ENCODE measurements at regions not wholly inside any gene's neighbourhood (a gene's known extent, or its start where the extent isn't known, plus 50 kb on each side); places are given as distances from the start of the nearest gene placed in this dataset.

- in situ Hi-C loops (cut with MboI; ENCODE audit: low pct_unique_long_range_greater_than_20kb, low sequenced_read_pairs, unreplicated experiment) = loop anchor here (25.0 kb wide), 1 partner anchor 282 kb away; no protein-coding TSS in a partner anchor
- no peak for DNase-seq (ENCODE audit: low spot score)
- no peak for TF ChIP-seq CTCF (IDR thresholded peaks at IDR 0.05; ENCODE audit: extremely low read depth, insufficient read depth, missing control alignments)
Measured at GRCh38 chr4:170580651-170581050, 490.9 kb upstream of the AADAT start.

- in situ Hi-C loops (cut with MboI; ENCODE audit: low pct_unique_long_range_greater_than_20kb, low sequenced_read_pairs, unreplicated experiment) = no loop called here
- TF ChIP-seq CTCF (IDR thresholded peaks at IDR 0.05; ENCODE audit: extremely low read depth, insufficient read depth, missing control alignments) = no peak
- no peak for DNase-seq (ENCODE audit: low spot score)
Measured at GRCh38 chr4:170538821-170539473, 449.2 kb upstream of the AADAT start.

- DNase-seq (ENCODE audit: low spot score) = no peak
- in situ Hi-C loops (cut with MboI; ENCODE audit: low pct_unique_long_range_greater_than_20kb, low sequenced_read_pairs, unreplicated experiment) = no loop called here
- TF ChIP-seq CTCF (IDR thresholded peaks at IDR 0.05; ENCODE audit: extremely low read depth, insufficient read depth, missing control alignments) = no peak
Measured at GRCh38 chr4:170529748-170530722, 440.3 kb upstream of the AADAT start.

GRCh38 chr4:170526471-170526870 is 436.7 kb upstream of the AADAT start:
- in situ Hi-C loops (cut with MboI; ENCODE audit: low pct_unique_long_range_greater_than_20kb, low sequenced_read_pairs, unreplicated experiment) = no loop called here
- no peak for TF ChIP-seq CTCF (IDR thresholded peaks at IDR 0.05; ENCODE audit: extremely low read depth, insufficient read depth, missing control alignments)
- DNase-seq (ENCODE audit: low spot score) = no peak

GRCh38 chr4:170522427-170522970 is 432.7 kb upstream of the AADAT start:
- TF ChIP-seq CTCF (IDR thresholded peaks at IDR 0.05; ENCODE audit: extremely low read depth, insufficient read depth, missing control alignments) = no peak
- no peak for DNase-seq (ENCODE audit: low spot score)
- in situ Hi-C loops (cut with MboI; ENCODE audit: low pct_unique_long_range_greater_than_20kb, low sequenced_read_pairs, unreplicated experiment) = no loop called here

GRCh38 chr4:170497689-170498088 is 407.9 kb upstream of the AADAT start:
- TF ChIP-seq CTCF (IDR thresholded peaks at IDR 0.05; ENCODE audit: extremely low read depth, insufficient read depth, missing control alignments) = no peak
- in situ Hi-C loops (cut with MboI; ENCODE audit: low pct_unique_long_range_greater_than_20kb, low sequenced_read_pairs, unreplicated experiment) = no loop called here
- DNase-seq (ENCODE audit: low spot score) = no peak

All from GM13977 (cell line).